Pons (tissue), 1 donor: ENCODE measurements at regions not wholly inside any gene's neighbourhood (a gene's known extent, or its start where the extent isn't known, plus 50 kb on each side); places are given as distances from the start of the nearest gene placed in this dataset.
"Not testable (repeated sequence)": the region's sequence is repeated elsewhere in the genome, so short reads cannot be mapped to it uniquely, and the experiment has no call there.

ENCODE experiments used
- DNase-seq: peaks from one replicate; pipeline ENCODE4 v3.0.0-alpha.2; 2016; ENCODE audit warnings: low spot score

- no peak for DNase-seq
Measured at GRCh38 chr5:160479220-160479619, 57.6 kb downstream of the PTTG1 start.

- DNase-seq, result no peak
Measured at GRCh38 chr5:160479926-160480325, 58.3 kb downstream of the PTTG1 start.

- DNase-seq, result no peak
Measured at GRCh38 chr5:160480652-160481051, 59.0 kb downstream of the PTTG1 start.

- no peak for DNase-seq
Measured at GRCh38 chr5:160484678-160485077, 63.0 kb downstream of the PTTG1 start.

- DNase-seq, result no peak
Measured at GRCh38 chr5:160485364-160485969, 63.8 kb downstream of the PTTG1 start.

- no peak for DNase-seq
Measured at GRCh38 chr5:160486573-160486972, 64.9 kb downstream of the PTTG1 start.

- no peak for DNase-seq
Measured at GRCh38 chr5:160488394-160489325, 67.0 kb downstream of the PTTG1 start.

- no peak for DNase-seq
Measured at GRCh38 chr5:160491438-160491837, 69.8 kb downstream of the PTTG1 start.

- no peak for DNase-seq
Measured at GRCh38 chr5:160492565-160492964, 70.9 kb downstream of the PTTG1 start.

GRCh38 chr5:160493806-160494338 lies 72.2 kb downstream of the PTTG1 start:
- DNase-seq, result no peak

- DNase-seq, result no peak
Measured at GRCh38 chr5:160494451-160494850, 72.8 kb downstream of the PTTG1 start.

GRCh38 chr5:160496334-160496733 lies 74.7 kb downstream of the PTTG1 start:
- no peak for DNase-seq

GRCh38 chr5:160496784-160497183 lies 75.1 kb downstream of the PTTG1 start:
- DNase-seq, result no peak

GRCh38 chr5:160497878-160498277 lies 76.2 kb downstream of the PTTG1 start:
- DNase-seq, result no peak

GRCh38 chr5:160498441-160499043 lies 76.9 kb downstream of the PTTG1 start:
- not testable (repeated sequence) for DNase-seq

GRCh38 chr5:160500786-160501779 lies 79.4 kb downstream of the PTTG1 start:
- peak; percentile 71 for DNase-seq

GRCh38 chr5:160504906-160505305 lies 83.3 kb downstream of the PTTG1 start:
- DNase-seq, result no peak

- DNase-seq, result peak; percentile 65
Measured at GRCh38 chr5:160506006-160507004, 84.7 kb downstream of the PTTG1 start.

GRCh38 chr5:160507221-160507721 lies 85.6 kb downstream of the PTTG1 start:
- peak; percentile 64 for DNase-seq

GRCh38 chr5:160508780-160509361 lies 87.2 kb downstream of the PTTG1 start:
- peak; percentile 91 for DNase-seq
